ENCODE measurements at regions not wholly inside any gene's neighbourhood (a gene's known extent, or its start where the extent isn't known, plus 50 kb on each side); places are given as distances from the start of the nearest gene placed in this dataset.

GRCh38 chr13:74406420-74406819 lies 272.2 kb upstream of the KLF12 start:
- no peaks in the 10 kb centered on the region for H3K9me3 ChIP-seq (ENCODE audit: low read length)
- H3K4me2 ChIP-seq (ENCODE audit: low read depth, low read length): no peak overlapping the region
- intact Hi-C loops (cut with micrococcal nuclease; ENCODE audit: unreplicated experiment) (no loop called here), in situ Hi-C loops (cut with HindIII; ENCODE audit: extremely low pct_ligation_motif_present, low pct_unique_long_range_greater_than_20kb) (no loop called here)
- H3K9ac ChIP-seq (ENCODE audit: insufficient read depth, low read depth, low read length): no peak overlapping the region
- ATAC-seq (no peak), DNase-seq (ENCODE audit: low spot score) (no peak), FAIRE-seq (no peak)
- no peaks in the 10 kb centered on the region; a peak in 1 of 5 replicates for H3K27me3 ChIP-seq (ENCODE audit: control insufficient read depth in 1 of 2, insufficient read depth in 2 of 2, low read length in 2 of 2)
- H3K36me3 ChIP-seq (replicated peaks in 1 of 2; ENCODE audit: control insufficient read depth in 1 of 2, insufficient read depth in 2 of 2, low read length in 2 of 2): no peaks in the 10 kb centered on the region
- CTCF ChIA-PET (ENCODE audit: low intra/inter-chr PET ratio, low total read pairs): no interaction called here
- POLR2A ChIA-PET: no interaction called here
- no peaks in the 10 kb centered on the region for H4K20me1 ChIP-seq (ENCODE audit: insufficient read depth, low read length)
- no peaks in the 10 kb centered on the region for H3K79me2 ChIP-seq (ENCODE audit: insufficient read depth, low read length)
- WGBS (ENCODE audit: low lambda C conversion rate): 0% methylated on average over 3 of the region's 3 CpGs
- no peak overlapping the region for H3K27ac ChIP-seq (ENCODE audit: extremely low read length, insufficient read depth, low read length)
- no peak overlapping the region for H3K4me3 ChIP-seq (replicated peaks in 1 of 3; ENCODE audit: insufficient read depth in 1 of 3, low read depth in 2 of 3, low read length in 3 of 3)
- no TSS peak for BruUV-seq (replicated peaks)
- H3K4me1 ChIP-seq (ENCODE audit: insufficient read depth, low read length): no peaks in the 10 kb centered on the region
- H2AFZ ChIP-seq (ENCODE audit: low read length): no peak overlapping the region
- TF ChIP-seq ZNF407 (CRISPR knock-in tag; IDR thresholded peaks at IDR 0.05; ENCODE audit: not compliant biosample characterization): no peak
- TF ChIP-seq CAMTA2 (CRISPR knock-in tag; IDR thresholded peaks at IDR 0.05; ENCODE audit: borderline replicate concordance): no peak
- TF ChIP-seq HMGA1 (CRISPR knock-in tag; conservative IDR thresholded peaks at IDR 0.05): no peak
- TF ChIP-seq BHLHE40 (IDR thresholded peaks at IDR 0.05; ENCODE audit: low read length): no peak
- no peak for TF ChIP-seq CENPBD1 (CRISPR knock-in tag; IDR thresholded peaks at IDR 0.05; ENCODE audit: borderline replicate concordance, low read depth)
- TF ChIP-seq WIZ (CRISPR knock-in tag; IDR thresholded peaks at IDR 0.05): no peak
- no peak for TF ChIP-seq STAT6 (CRISPR knock-in tag; IDR thresholded peaks at IDR 0.05; ENCODE audit: borderline replicate concordance)
- TF ChIP-seq HMGXB3 (CRISPR knock-in tag; IDR thresholded peaks at IDR 0.05; ENCODE audit: borderline replicate concordance): no peak
